Smooth muscle cell (in vitro differentiated cells): ENCODE measurements at regions not wholly inside any gene's neighbourhood (a gene's known extent, or its start where the extent isn't known, plus 50 kb on each side); places are given as distances from the start of the nearest gene placed in this dataset.

Experiments used
- DNase-seq: peaks from one replicate; lab custom pipeline; 2025; ENCODE audit not compliant: unreplicated experiment; lab: John Stamatoyannopoulos, UW
- H2AFZ ChIP-seq: fragments of 200-600 bp; sonication (generic); 2 replicates; pipeline ENCODE4 v1.6.0; 2016; ENCODE audit warnings: antibody characterized with exemption, low read depth, mild to moderate bottlenecking
- H3F3A ChIP-seq: fragments of 200-600 bp; sonication (generic); 2 replicates; pipeline ENCODE4 v1.6.0; 2017; ENCODE audit warnings: antibody characterized with exemption, low read depth
- H3K27ac ChIP-seq: fragments of 200-600 bp; sonication (generic); 2 replicates; pipeline ENCODE4 v1.5.1; 2016; ENCODE audit warnings: low read depth, mild to moderate bottlenecking
- H3K27me3 ChIP-seq: fragments of 200-600 bp; sonication (generic); 2 replicates; pipeline ENCODE4 v1.6.1; 2016; ENCODE audit warnings: low read depth, mild to moderate bottlenecking
- H3K36me3 ChIP-seq: fragments of 200-600 bp; sonication (generic); 2 replicates; pipeline ENCODE4 v1.5.1; 2016; ENCODE audit warnings: low read depth
- H3K4me1 ChIP-seq: fragments of 200-600 bp; sonication (generic); 2 replicates; pipeline ENCODE4 v1.5.1; 2016; ENCODE audit warnings: low read depth
- H3K4me2 ChIP-seq: fragments of 200-600 bp; sonication (generic); 2 replicates; pipeline ENCODE4 v1.6.0; 2016; ENCODE audit warnings: mild to moderate bottlenecking
- H3K4me3 ChIP-seq: fragments of 200-600 bp; sonication (generic); 2 replicates; pipeline ENCODE4 v1.5.1; 2016; ENCODE audit warnings: mild to moderate bottlenecking
- H3K79me2 ChIP-seq: fragments of 200-600 bp; sonication (generic); 2 replicates; pipeline ENCODE4 v1.6.0; 2016; ENCODE audit warnings: low read depth, mild to moderate bottlenecking
- H3K9ac ChIP-seq: fragments of 200-600 bp; sonication (generic); 2 replicates; pipeline ENCODE4 v1.6.0; 2016; ENCODE audit warnings: low read depth
- H3K9me3 ChIP-seq: fragments of 200-600 bp; sonication (generic); replicated peaks from 2 replicates; pipeline ENCODE4 v1.5.1; 2016; ENCODE audit warnings: low read depth
- H4K20me1 ChIP-seq: fragments of 200-600 bp; sonication (generic); 2 replicates; pipeline ENCODE4 v1.6.0; 2016; ENCODE audit warnings: low read depth
- WGBS: methylation state at CpG from one replicate; pipeline ENCODE4 v1.1.7; 2016; ENCODE audit warnings: low lambda C conversion rate; 5-methylcytosine and 5-hydroxymethylcytosine counted together
- TF ChIP-seq, protein P1 (sequence below): fragments of 200-600 bp; sonication (generic); IDR thresholded peaks from 2 replicates; pipeline ENCODE4 v1.5.1; 2017; ENCODE audit warnings: borderline replicate concordance, mild to moderate bottlenecking, antibody characterized with exemption; ENCODE audit not compliant: insufficient read depth, poor library complexity, severe bottlenecking

DNA sequence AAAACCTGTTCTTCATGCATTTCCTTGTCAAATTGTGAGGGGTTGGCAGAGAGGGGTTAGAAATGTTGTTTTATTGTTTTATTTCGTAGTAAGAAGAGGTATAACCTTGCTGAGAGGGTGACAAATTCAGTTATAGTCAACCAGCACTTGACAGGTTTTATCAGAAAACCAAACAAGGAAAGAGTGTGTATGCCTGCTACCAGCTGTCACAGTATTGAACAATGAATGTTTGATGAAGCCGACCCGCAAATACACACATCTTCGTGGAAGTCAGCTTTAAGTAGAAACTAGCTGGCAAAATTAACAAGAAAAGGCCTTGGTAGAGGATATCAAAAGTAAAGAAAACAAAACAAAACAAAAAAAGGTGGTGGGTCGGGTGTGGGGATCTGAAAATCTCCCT lies 214.6 kb upstream of the TLE4 start:
- H3K4me2 ChIP-seq = no peak overlapping the region
- H3K27me3 ChIP-seq = no peaks in the 10 kb centered on the region
- WGBS = 95% methylated on average over 5 of the region's 5 CpGs
- H3K4me1 ChIP-seq = no peaks in the 10 kb centered on the region
- H3F3A ChIP-seq = no peaks in the 10 kb centered on the region
- TF ChIP-seq, protein P1, sequence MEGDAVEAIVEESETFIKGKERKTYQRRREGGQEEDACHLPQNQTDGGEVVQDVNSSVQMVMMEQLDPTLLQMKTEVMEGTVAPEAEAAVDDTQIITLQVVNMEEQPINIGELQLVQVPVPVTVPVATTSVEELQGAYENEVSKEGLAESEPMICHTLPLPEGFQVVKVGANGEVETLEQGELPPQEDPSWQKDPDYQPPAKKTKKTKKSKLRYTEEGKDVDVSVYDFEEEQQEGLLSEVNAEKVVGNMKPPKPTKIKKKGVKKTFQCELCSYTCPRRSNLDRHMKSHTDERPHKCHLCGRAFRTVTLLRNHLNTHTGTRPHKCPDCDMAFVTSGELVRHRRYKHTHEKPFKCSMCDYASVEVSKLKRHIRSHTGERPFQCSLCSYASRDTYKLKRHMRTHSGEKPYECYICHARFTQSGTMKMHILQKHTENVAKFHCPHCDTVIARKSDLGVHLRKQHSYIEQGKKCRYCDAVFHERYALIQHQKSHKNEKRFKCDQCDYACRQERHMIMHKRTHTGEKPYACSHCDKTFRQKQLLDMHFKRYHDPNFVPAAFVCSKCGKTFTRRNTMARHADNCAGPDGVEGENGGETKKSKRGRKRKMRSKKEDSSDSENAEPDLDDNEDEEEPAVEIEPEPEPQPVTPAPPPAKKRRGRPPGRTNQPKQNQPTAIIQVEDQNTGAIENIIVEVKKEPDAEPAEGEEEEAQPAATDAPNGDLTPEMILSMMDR = no peak
- no peaks in the 10 kb centered on the region for H4K20me1 ChIP-seq
- H2AFZ ChIP-seq = no peak overlapping the region
- no peaks in the 10 kb centered on the region for H3K9me3 ChIP-seq
- no peak overlapping the region for H3K27ac ChIP-seq
- no peaks in the 10 kb centered on the region for H3K79me2 ChIP-seq
- no peak overlapping the region for H3K4me3 ChIP-seq
- no peak overlapping the region for H3K9ac ChIP-seq
- DNase-seq = no peak
- H3K36me3 ChIP-seq = no peaks in the 10 kb centered on the region

DNA sequence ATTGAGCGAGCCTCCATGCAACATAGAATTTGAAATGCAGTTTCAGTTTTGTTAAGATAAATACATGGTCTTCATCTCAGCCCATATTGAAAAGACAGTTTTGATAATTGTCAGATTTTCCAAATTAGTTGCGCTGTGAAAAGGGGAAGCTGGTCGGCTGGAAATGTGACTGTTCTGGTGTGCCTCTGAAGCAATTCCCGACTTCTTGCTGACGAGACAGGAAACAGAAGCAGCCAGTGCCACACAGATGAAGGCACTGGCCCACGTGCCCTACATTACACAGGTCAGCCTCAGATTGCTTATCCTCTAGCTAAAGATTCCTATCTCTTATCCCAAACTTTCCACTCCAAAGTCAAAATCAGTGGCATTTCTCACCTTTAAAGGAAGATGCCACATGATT lies 214.1 kb upstream of the TLE4 start:
- WGBS = 65% methylated on average over 6 of the region's 6 CpGs
- Histone ChIP-seq H3K9ac (no peak overlapping the region), H3F3A (no peaks in the 10 kb centered on the region), H3K4me3 (no peak overlapping the region), H3K79me2 (no peaks in the 10 kb centered on the region), H3K9me3 (no peaks in the 10 kb centered on the region), H3K36me3 (no peaks in the 10 kb centered on the region), H2AFZ (no peak overlapping the region), H3K27me3 (no peaks in the 10 kb centered on the region), H4K20me1 (no peaks in the 10 kb centered on the region), H3K4me2 (no peak overlapping the region), H3K4me1 (no peaks in the 10 kb centered on the region), H3K27ac (no peak overlapping the region)
- TF ChIP-seq, protein P1 = no peak
- no peak for DNase-seq

DNA sequence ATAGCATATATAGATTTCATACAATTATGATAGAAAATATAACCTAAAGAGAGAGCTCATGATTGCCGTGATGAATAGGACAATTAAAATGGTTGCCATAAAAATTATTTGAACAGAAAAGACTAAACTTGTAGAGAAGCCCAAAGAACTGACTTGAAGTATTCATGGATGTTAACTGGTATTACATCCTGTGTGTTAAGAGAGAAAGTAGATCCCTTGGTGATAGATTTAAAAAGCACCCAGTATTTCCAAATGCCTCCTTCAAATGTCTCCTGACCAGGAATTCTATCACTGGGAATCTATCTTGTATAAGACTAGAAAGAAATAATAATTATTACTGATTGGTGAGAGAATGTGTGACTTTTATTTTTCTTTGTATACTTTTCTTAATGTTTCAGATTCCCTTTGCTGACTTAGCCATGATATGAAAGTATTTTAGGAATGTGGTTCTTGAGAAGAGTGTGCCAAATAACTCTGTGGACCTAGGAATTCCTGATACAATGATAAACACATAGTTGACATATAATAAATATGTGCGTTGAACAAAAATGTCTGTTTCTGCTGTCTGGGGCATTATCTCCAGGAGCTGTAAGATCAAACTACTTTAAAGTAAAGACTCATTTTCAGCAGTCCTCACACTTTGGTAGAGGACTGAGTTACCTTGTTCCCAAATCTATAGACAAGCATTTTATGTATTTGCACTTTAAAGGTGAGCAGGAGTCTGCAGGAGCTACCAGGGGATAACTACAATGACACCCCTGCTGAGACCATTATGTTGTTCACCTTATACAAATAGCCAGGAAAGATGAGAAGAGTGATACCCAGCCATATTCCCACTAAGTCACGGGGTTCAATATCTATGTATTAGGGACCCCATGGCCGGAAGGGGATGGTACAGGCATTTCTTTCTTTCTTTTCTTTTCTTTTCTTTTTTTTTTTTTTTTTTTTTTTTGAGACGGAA lies 211.1 kb upstream of the TLE4 start:
- no peak overlapping the region for H2AFZ ChIP-seq
- TF ChIP-seq, protein P1 = no peak
- no peaks in the 10 kb centered on the region for H3K9me3 ChIP-seq
- no peak overlapping the region for H3K27ac ChIP-seq
- WGBS = 62% methylated on average over 5 of the region's 5 CpGs
- no peaks in the 10 kb centered on the region for H3K79me2 ChIP-seq
- no peak for DNase-seq
- H3K4me3 ChIP-seq = no peak overlapping the region
- no peaks in the 10 kb centered on the region for H3F3A ChIP-seq
- H3K4me2 ChIP-seq = peak overlapping the region; percentile 10
- H3K4me1 ChIP-seq = no peaks in the 10 kb centered on the region
- no peaks in the 10 kb centered on the region for H3K27me3 ChIP-seq
- no peak overlapping the region for H3K9ac ChIP-seq
- H3K36me3 ChIP-seq = no peaks in the 10 kb centered on the region
- no peaks in the 10 kb centered on the region for H4K20me1 ChIP-seq
